Fibroblast of skin of scalp (primary cell): ENCODE measurements at regions not wholly inside any gene's neighbourhood (a gene's known extent, or its start where the extent isn't known, plus 50 kb on each side); places are given as distances from the start of the nearest gene placed in this dataset.
"Not testable (repeated sequence)": the region's sequence is repeated elsewhere in the genome, so short reads cannot be mapped to it uniquely, and the experiment has no call there.

Experiments
- DNase-seq: peaks from one replicate; pipeline ENCODE4 v3.0.0-alpha.2; 2013

GRCh38 chr18:78423811-78424210 lies 555.8 kb upstream of the SALL3 start:
- no peak for DNase-seq

DNA sequence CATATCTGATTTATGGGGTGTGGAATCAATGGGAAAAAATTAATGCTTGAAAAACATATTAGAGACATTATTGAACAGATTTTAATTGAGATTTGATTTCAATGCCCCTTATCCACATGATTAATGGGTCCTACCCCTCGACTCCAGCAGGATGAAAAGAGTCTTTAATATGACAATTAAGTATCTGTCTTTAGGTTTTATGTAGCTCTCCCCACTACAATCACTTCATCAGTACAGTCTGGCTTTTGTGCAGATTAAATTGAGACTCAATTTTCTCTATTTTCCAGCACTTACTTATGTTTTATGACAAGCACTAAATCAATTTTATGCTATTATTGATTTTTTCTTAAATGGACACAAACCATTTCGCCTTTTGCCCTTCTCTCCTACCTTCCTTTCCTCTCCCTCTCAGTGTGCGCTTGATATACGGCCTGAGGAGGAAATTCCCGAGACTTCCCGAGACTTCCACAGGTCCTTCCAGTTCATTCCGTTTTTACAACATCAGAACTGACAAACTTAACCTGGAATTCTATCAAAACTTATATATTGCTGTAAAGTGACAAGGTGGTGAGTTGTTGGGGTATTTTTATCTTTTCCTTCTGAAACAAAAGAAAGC lies 555.1 kb upstream of the SALL3 start:
- DNase-seq, result no peak

DNA sequence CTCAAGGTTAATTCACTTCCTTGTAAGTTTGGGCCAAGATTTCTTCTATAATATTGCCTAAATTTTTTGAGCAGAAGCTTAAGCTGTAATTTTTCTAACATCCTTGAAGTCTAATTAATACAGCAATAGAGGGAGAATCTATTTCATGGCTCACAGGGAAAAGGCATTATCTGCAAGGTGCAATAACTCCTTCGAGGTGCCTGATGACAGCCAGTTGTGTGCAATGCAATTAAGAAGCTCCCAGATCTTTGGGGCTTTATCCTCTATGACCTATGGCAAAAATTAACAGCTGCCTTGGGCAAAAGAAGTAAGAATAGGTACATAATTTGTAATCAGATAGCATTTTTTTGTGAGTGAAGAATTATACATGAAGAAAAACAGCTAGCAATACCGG lies 554.6 kb upstream of the SALL3 start:
- no peak for DNase-seq

- no peak for DNase-seq
Observed at GRCh38 chr18:78427081-78427480, 552.5 kb upstream of the SALL3 start.

GRCh38 chr18:78429127-78430108 lies 550.2 kb upstream of the SALL3 start:
- no peak for DNase-seq

GRCh38 chr18:78430131-78430758 lies 549.4 kb upstream of the SALL3 start:
- no peak for DNase-seq

GRCh38 chr18:78431606-78432005 lies 548.0 kb upstream of the SALL3 start:
- no peak for DNase-seq

DNA sequence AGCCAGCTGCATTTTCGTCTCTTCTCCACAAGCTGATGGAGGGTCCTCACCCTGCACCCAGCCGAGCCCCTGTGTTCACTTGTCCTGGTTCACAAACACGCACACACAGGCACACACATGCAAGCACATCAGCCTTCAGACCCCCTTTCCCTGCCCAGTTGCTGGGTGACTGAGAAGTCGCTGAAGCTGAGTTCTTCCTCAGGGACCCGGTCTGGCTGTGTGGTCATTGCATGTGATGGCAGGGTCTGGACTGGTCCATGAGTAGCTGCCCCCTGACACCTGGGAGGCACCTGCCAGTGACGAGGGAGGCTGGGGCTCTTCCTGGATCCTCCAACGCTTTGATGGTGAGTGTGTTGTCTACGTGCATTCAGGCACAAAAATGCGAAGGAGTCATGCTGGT lies 546.1 kb upstream of the SALL3 start:
- DNase-seq, result no peak

DNA sequence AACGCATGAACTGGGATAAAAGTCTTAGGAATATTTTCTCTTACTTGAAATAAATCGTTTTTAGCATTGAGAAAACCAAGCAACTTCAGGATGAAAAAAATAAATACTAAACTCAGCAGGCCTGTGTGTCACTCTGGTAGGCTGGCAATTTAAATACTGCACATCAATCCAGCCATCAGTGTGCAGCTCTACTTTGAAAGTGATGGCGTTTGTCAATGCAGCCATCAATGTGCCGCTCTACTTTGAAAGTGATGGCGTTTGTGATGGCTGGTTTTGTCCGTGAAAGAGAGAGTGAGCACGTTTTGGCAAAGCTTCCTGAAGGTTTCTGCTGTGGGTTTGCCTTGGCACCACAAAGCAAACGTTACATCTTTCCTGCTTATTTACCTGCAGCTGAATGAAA lies 543.5 kb upstream of the SALL3 start:
- DNase-seq, result no peak

DNA sequence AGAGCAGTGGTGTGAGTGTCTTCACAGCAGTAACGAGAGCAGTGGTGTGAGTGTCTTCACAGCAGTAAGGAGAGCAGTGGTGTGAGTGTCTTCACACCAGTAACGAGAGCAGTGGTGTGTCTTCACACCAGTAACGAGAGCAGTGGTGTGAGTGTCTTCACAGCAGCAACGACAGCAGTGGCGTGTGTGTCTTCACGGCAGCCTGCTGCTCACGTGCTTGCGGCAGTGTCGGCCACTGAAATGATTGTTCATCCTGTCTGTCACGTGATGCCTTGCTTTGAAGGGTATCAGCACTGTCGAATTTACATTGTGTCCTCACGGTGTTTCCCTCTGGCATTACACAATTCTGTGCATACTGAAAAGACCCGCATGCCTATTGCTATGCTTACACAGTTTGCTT lies 541.4 kb upstream of the SALL3 start:
- DNase-seq, result not testable (repeated sequence)

- DNase-seq, result no peak
Observed at GRCh38 chr18:78445880-78446279, 533.7 kb upstream of the SALL3 start.

- DNase-seq, result no peak
Observed at GRCh38 chr18:78447211-78447610, 532.4 kb upstream of the SALL3 start.

DNA sequence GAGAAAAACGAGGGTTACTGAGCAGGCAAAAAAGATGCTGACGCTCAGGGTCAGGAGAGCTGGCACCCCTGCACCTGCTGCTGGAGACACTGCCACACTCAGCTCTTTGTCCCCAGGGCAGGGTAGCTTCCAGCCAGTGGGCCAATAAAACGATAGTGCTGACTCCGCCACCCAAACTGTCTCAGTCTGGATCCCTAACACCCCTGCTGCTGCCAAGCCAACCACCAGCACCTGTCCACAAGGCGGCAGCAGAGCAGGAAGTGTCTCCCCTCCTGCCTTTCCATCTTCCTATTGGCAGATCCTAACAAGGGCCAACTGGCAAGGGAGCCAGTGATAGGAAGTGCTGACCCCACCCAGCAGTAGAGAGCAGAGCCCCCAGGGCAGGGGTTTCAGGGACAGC lies 531.5 kb upstream of the SALL3 start:
- no peak for DNase-seq

DNA sequence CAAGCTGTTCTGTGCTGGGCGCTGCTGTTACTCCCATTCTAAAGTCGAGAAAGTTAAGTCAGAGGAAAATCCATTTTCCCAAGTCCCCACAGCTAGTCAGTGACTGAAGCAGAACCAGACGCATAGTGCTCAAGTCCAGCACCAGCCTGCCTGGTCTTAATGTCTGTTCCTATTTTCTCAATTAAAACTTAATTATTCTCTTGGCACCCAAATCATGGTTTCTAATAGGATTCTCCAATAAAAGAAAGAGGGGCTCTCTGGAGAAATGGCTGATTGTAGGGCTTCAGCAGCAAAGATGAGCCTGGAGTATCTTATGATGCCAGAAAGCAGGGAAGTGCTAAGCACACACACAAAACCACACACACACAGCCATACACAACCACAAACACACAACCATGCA lies 531.0 kb upstream of the SALL3 start:
- DNase-seq, result no peak

GRCh38 chr18:78454221-78454620 lies 525.4 kb upstream of the SALL3 start:
- DNase-seq, result no peak

- no peak for DNase-seq
Observed at GRCh38 chr18:78455386-78455785, 524.2 kb upstream of the SALL3 start.

GRCh38 chr18:78457011-78457410 lies 522.6 kb upstream of the SALL3 start:
- DNase-seq, result no peak

- DNase-seq, result no peak
Observed at GRCh38 chr18:78457731-78458130, 521.9 kb upstream of the SALL3 start.

GRCh38 chr18:78458356-78458755 lies 521.3 kb upstream of the SALL3 start:
- no peak for DNase-seq

- no peak for DNase-seq
Observed at GRCh38 chr18:78459668-78460067, 520.0 kb upstream of the SALL3 start.

DNA sequence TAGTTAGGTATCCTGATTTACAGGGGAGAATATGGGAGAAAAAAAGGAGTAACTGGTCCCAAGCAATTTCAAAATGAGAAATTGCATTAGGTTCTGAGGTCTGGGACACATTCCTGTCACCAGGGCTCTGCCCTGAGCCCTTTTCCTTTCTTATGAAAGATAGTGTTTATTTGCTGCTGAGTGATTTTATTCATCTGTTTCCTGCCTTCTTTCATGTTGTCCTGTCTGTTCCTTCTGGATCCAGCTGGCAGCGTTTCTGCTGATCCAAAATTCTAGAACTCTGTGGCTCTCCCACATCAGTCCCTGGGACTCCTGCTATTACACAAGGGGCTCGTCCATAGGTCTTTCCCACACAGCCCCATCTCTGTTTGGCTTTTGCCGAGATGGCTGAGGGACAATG lies 519.1 kb upstream of the SALL3 start:
- no peak for DNase-seq

GRCh38 chr18:78473563-78473962 lies 506.1 kb upstream of the SALL3 start:
- no peak for DNase-seq

DNA sequence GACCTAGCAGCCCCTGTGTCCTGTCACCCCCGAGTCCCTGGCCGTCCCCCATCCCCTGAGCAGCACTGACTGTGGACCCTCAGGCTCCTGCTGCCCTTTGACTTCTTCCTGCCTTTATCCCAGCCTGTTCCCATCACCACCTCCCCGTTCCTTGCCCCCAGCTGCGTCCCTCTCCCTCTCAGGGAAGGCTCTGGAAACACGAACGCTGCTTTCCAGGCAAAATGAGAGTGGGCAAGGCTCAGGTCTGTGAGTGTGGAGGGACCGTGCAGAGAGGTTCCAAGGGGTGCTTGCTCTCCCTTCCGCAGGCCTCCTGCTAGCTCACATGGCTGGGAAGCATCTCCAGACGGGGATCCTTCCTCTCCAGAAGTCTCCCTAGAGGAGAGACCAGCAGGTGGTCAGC lies 501.8 kb upstream of the SALL3 start:
- no peak for DNase-seq

DNA sequence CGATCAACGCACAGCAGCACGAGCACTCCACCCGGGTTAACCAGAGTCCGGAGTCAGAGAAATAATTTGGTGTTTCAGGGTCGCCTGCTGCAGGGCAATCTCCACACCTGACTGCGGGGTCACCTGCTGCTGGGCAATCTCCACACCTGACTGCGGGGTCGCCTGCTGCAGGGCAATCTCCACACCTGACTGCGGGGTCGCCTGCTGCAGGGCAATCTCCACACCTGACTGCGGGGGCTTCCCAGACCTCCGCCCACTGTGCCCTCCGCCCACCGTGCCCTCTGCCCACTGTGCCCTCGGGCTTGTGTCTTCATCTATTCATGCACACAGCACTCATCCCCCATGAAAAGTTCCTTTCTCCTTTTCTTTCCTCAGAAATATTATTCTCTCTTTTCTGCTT lies 500.2 kb upstream of the SALL3 start:
- no peak for DNase-seq
